Esophagus squamous epithelium (tissue), 4 donors: ENCODE measurements at regions not wholly inside any gene's neighbourhood (a gene's known extent, or its start where the extent isn't known, plus 50 kb on each side); places are given as distances from the start of the nearest gene placed in this dataset.

Source experiments
- POLR2A ChIP-seq, 4 donors: fragments of 450-650 bp; IDR thresholded peaks; one replicate each; pipeline ENCODE4 v1.6.1; 2017; ENCODE audit warnings: antibody characterized with exemption in 4 of 4, mild to moderate bottlenecking in 4 of 4, moderate library complexity in 3 of 4
- TF ChIP-seq, protein P1 (sequence below), 6 experiments: fragments of 450-650 bp in 4 of 6; fragments of 200-600 bp in 2 of 6; sonication (generic) in 2 of 6; IDR thresholded peaks; one replicate each; pipeline ENCODE4 v1.5.1; 2016 to 2019; ENCODE audit warnings: antibody characterized with exemption in 6 of 6, mild to moderate bottlenecking in 4 of 6, moderate library complexity in 4 of 6

DNA sequence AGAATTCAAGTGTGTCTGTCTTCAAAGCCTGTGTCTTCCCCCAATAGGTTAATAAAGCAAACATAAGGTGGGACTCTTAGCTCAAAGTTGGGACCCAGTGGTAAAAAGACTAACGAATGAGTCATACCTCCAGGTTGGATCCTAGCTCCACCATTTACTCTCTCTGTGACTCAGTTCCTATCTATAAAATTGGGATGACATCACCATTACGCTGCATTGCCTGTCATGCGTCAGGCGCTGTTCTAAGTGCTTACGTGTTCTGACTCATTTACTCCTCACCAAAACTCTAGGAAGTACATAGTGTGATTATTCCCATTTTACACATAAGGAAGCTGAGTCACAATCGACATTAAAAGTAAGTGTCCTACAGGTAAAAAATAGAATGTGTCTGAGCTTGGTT lies 915.8 kb downstream of the VRK1 start:
- no peak for TF ChIP-seq POLR2A (IDR thresholded peaks at IDR 0.05)
- TF ChIP-seq, protein P1, sequence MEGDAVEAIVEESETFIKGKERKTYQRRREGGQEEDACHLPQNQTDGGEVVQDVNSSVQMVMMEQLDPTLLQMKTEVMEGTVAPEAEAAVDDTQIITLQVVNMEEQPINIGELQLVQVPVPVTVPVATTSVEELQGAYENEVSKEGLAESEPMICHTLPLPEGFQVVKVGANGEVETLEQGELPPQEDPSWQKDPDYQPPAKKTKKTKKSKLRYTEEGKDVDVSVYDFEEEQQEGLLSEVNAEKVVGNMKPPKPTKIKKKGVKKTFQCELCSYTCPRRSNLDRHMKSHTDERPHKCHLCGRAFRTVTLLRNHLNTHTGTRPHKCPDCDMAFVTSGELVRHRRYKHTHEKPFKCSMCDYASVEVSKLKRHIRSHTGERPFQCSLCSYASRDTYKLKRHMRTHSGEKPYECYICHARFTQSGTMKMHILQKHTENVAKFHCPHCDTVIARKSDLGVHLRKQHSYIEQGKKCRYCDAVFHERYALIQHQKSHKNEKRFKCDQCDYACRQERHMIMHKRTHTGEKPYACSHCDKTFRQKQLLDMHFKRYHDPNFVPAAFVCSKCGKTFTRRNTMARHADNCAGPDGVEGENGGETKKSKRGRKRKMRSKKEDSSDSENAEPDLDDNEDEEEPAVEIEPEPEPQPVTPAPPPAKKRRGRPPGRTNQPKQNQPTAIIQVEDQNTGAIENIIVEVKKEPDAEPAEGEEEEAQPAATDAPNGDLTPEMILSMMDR (IDR thresholded peaks at IDR 0.05) = no peak
